ENCODE measurements at regions not wholly inside any gene's neighbourhood (a gene's known extent, or its start where the extent isn't known, plus 50 kb on each side); places are given as distances from the start of the nearest gene placed in this dataset.

DNA sequence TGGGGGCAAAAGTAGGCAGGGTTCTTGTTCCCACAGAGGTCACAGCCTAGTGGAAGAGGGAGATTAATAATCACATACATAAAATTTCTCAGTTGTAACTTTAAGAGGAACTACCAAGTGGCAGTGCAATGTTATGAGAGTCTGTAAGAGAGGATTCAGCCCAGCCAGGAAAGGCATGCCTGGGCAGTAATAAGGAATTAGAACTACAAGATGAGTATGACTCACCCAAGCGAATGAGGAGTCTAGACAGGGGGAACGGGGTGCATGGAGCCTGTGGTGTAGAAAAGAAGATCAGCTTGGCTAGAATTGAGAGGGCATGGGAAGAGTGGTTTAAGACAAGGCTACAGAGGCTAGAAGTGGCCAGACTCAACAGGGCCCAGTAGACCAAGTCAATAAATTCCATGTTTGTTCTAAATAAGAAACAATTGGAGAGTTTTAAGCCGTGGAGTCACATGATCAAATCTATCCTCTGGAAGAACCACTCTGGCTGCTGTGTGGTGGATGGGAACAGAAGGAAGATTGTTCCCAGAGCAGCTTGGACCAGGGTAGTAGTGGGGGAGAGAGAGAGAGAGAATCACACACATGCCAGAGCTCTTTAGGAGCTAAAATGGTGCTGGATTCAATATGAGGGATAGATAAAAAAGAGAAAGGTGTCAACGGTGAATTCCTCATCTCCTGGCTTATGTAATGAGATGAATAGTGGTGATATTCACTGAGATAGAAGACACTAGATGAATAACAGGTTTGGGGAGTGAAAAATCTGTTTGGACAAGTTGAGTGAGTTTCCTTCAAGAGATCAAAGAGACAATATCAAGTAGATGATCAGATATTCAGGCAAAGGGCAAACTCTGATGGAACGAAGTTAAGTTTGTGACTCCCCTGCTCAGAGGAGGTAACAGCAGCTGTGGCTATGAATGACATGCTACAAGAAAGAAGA lies 265.1 kb downstream of the FGFR2 start:
- no peak for DNase-seq (ENCODE audit: low spot score)

DNA sequence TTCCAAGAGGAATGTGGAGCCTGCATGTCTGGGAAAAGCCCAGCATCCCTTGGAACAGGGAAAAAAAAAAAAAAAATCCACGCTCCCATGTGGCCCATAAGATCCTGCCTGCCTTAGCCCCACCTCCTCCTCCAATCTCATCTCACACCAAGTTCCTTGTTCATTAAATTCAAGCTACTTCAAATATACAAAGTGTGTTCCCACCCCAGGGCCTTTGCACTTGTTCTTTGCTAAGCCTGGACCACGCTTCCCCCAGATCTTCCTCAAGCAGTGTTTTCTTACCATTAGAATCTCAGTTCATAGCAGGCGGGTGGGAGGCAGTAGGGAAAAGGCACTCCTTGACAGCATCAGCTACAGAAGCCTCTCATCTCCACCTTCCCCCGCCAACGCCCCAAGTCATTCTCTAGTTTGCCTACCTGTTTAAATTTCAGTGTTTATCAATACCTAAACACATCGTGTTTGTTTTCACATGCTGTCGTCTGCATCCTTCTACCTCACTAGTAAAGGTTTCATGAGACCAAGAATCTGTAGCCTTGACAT lies 262.8 kb downstream of the FGFR2 start:
- no peak for DNase-seq (ENCODE audit: low spot score)

DNA sequence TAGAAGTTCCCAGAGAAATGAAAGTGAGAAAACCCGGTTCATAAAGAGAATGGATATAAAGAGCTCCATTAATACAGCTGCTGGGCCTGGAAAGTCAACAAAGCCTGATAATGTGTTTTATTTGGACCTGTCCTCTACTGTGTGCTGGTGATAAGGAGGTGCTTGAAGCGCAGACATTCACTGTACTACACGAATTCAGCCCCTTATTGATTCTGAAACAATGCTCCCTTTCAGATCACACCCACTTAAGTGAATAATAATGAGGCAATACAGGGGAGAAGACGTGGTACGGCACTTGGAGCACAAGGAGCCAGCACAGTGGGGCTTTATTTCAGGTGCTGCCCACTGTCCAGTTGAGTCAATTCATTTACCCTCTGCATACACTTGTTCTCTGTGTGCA lies 260.8 kb downstream of the FGFR2 start:
- DNase-seq (ENCODE audit: low spot score): no peak

DNA sequence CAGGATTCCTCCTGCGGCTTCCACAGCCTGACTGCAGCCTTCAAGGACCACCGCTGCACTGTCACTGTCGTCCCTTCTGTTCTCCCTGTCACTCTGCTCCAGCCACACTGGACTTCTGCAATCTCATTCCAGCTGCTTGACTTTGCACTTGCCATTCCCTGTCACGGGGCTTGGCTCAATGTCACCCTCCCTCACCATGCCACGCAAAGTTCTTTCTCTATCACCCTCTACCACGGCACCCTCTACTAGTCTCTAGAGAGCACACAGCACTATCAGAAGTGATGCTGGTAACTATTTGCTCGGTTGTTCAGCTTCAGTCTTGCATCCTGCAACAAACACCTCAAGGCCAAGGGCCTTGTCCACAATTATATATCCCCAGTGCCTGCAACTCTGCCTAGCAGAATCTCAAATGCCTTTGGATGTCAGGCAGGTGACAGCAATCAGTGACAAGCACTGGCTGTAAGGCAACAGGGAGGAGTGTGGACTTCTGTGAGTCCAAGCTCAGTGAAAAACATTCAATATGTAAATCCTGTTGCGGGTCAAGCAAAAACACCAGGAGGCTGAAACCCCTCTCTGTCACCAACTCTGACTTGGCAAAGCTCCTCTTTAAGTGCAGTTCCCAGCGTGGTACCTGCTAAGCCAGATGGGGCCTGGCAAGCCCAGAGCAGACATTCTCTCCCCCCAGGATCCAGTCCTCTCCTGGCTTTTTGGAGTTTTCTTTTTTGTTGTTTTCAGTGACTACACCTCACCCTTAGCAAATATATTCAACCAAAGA lies 259.9 kb downstream of the FGFR2 start:
- DNase-seq (ENCODE audit: low spot score): no peak

DNA sequence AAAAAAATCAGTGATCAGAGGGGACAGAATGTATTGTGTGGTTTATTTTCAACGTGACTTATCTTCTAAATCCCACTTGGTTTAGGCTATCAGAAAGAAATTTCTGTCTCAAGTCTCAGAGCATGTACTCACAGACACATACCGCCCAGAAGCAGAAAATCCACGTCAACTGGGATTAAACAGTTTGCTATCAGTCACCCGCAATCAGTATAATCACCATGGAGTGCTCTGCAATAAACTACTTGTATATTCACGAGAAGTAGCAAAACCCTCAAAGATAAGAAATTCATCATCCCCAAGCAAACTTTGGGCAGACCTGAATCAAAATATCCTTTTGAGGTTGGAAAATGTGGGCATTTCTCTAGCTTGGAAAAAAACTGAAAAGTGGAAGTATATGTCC lies 259.1 kb downstream of the FGFR2 start:
- DNase-seq (ENCODE audit: low spot score): no peak

DNA sequence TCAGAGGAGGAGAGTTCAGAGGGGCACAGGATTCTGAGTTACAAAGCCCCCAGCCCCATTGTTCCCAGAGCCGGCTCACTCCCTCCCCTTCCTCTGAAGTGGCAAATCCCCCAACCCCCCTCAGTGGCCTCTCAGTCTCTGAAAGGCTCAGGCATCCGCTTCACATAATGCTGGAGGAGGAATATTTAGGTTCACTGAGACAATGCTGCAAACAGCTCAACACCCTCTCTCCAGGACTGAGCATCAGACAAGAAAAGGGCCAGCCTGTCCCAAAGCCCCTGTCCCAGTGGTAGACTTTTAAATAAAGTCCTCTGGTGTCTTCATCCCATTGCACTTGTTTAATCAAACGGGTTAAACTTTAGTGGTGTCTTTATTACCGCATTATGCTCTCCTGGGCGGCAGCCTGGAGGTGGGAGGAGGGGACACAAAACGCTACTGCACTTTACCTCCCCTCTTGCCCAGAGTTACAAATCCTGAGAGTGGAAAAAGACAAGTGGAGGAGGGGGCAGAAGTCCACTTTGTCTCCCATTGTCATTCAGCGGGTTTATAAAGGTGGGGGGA lies 257.9 kb downstream of the FGFR2 start:
- no peak for DNase-seq (ENCODE audit: low spot score)

DNA sequence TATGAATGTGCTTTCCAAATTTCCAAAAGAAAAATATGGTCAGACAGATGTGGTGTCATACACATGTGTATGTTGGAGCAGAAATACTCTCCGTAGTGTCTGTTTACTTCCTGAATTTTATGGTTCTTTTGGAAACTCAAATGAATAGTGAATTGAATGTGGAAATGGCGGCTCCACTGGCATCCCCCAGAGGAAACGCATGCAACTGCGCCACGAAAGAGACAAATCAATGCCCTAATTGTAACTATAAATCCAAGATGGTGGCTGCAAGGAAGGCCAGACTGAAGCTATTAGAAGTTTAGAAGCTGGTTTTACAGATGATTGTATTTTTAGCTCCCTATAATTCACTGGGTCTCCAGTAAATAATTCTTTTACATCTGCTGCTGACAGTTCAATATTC lies 246.7 kb downstream of the FGFR2 start:
- DNase-seq (ENCODE audit: low spot score): no peak

DNA sequence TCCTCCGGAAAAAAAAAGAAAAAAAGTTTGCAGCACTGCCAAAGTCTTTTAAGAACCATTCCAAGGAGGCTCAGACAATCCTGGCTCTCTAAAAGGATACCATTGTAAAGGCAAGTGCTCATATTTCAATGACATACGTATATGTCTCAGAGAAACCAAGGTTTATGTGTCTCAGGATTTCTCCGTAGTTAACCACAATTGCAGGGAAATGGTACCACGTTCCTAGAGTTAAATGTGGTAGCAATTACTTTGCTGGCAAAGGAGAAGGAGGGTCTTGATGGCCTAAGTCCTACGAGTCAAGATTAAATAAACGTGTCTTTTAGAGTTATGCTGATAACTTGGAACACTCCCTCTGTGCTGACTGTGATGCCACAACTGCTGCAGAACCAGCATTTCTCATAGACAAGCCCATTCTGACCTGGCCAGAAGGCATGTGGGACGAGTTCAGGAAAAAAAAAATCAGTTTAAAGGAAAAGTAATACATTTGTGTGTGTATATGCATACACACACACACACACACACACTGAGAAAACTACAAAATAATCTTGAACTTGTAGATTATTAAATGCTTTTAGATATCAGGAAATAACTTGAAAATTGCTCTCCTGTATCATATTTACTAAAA lies 245.9 kb downstream of the FGFR2 start:
- no peak for DNase-seq (ENCODE audit: low spot score)

DNA sequence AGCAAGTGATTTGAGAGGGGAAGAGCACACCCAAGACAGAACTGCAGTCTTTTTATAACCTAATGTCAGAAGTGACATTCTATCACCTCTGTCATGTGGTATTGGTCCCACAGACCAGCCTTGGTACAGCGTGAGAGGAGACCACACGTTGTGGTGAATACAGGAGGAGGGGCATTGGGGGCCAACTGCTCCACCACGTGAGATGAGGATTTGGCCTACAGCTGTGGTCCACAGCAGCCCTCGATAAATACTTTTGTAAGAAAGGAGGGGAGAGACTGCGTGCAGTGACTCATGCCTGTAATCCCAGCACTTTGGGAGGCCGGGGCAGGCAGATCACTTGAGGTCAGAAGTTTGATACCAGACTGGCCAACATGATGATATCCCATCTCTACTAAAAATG lies 243.1 kb downstream of the FGFR2 start:
- DNase-seq (ENCODE audit: low spot score): no peak

DNA sequence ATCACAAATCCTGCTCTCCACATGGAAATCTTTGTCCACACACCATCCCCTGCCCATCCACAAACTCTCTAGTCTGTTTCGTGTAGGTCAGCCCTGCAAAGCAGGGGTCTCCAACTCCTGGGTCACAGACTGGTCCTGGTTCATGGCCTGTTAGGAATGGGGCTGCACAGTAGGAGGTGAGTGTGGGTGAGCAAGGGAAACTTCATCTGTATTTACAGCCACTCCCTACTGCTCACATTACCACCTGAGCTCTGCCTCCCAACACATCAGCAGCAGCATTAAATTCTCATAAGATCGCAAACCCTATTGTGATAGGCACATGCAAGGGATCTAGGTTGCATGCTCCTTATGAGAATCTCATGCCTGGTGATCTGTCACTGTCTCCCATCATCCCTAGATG lies 242.1 kb downstream of the FGFR2 start:
- no peak for DNase-seq (ENCODE audit: low spot score)

DNA sequence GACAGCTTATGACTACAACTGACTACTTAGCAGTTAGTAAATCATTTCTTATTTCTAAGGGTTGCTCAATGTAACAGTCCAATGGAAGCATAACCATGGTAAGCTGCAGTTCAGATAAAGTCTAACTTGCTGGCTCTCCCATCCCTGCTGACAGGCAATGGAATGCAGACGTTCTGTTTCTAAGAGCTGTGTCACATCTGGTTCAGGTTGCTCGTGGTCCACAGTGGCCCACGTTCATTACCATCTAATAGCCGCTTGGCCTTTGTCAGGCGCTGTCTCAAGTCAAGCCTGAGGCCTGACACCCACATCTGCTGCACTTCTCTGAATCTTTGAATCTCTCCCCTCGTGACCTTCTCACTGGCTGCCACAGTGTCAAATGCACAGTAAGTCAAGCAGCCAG lies 240.8 kb downstream of the FGFR2 start:
- DNase-seq (ENCODE audit: low spot score): no peak

DNA sequence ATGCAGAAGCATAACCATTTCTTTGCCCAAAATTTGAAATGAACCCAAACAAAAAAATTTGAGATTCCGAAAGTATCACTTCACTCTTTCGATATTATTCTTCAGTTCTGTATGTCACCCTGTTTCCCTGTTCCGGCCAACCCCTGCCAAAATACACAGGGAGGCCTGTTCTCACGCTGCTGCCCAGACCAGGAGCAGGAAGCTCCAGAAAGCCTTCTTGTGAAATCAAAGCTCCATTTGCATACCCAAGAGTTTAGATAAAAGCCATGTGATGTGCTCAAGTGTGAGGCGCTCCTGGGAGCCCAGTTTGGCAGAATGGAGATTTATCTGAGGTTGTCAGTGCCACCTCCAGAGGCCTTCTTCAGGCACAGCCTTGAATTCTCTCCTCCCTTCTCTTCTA lies 236.2 kb downstream of the FGFR2 start:
- DNase-seq (ENCODE audit: low spot score): no peak

DNA sequence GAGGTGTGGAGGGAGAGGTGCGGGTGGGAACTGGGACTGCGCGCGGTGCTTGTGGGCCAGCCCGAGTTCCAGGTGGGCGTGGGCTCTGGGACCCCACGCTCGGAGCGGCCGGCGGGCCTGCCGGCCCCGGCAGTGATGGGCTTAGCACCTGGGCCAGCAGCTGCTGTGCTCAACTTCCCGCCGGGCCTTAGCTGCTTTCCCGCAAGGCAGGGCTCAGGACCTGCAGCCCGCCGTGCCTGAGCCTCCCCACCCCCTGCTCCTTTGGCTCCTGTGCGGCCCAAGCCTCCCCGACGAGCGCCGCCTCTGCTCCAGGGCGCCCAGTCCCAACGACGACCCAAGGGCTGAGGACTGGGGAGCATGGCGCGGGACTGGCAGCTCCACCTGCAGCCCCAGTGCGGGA lies 232.7 kb downstream of the FGFR2 start:
- no peak for DNase-seq (ENCODE audit: low spot score)

DNA sequence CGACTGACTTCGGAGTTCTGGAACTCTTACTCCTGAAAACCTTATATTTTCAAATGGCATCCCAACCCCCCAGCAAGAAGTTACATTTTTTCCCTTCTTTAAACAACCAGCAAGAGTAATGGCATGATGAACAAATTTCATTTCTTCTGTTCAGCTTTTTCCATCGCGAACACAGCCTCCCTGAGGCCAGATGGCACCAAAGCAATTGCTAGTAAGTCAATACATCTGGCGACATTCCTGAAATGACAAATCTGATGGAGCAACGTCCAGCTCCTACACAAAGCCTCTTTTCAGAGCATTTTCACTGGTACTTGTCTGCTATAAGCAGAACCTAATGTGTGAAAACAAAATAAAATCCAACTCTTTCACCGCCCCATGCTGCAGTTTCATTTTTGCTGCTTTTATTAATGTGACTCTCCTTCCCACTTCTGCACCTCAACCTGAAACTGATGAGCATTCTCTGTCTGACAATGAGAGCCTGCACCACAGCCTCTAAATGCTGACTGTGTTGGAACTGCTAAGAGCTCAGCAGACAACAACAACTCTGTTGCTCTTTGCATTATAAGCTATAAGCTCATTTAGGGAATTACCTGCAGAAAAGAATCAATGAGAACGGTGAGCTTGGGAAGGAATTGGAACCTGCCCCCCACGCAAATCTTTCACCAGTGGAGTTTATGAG lies 229.8 kb downstream of the FGFR2 start:
- no peak for DNase-seq (ENCODE audit: low spot score)

DNA sequence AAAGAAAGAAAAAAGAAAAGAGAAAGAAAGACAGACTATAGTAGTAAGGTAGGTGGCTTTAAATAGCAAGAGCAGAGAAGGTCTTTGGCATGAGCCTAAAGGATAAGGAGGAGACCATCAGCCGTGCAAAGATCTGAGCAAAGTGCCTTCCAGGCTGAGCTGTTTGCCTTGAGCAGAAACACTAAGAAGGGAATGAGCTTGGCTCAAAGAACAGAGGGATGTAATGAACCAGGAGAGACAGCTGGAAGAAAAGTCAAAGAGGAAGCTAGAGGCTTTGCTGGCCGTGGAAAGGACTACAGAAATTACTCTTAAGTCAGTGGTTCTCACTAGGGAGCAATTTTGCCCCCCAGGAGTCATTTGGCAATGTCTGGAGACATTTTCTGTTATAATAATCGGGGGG lies 228.6 kb downstream of the FGFR2 start:
- no peak for DNase-seq (ENCODE audit: low spot score)

DNA sequence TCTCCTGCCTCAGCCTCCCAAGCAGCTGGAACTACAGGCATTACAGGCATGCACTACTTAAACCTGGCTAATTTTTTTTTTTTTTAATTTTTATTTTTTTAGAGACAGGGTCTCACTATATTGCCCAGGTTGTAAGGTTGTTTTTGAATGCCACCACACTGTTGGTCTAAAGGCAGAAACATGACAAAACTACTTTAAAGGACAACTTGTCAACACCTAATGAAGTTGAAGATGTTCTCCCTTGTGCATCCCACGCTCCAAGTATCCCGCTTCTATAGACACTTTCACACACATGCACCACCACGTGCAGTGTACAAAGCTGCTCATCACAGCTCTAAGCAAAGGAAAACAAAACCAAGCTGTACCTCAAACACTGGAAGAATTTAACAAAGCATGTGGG lies 226.4 kb downstream of the FGFR2 start:
- DNase-seq (ENCODE audit: low spot score): no peak

DNA sequence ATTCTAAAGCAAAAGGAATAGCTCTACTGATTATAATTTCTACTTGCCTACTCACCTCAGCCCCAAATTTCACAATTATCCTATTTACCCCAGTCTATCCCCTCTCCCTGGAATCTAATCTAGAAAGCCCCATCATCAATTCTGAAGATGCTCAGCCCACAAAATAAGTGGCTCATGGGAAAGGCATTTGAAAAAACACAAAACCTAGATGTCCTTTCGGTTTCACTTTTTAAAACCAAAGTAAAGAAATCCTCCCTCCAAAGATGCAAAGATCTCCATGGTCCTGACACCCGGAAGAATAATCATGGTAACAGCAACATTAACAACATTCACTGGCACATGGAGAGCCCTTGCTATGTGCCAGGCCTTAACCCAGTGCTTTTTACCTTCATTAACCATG lies 224.8 kb downstream of the FGFR2 start:
- DNase-seq (ENCODE audit: low spot score): no peak

DNA sequence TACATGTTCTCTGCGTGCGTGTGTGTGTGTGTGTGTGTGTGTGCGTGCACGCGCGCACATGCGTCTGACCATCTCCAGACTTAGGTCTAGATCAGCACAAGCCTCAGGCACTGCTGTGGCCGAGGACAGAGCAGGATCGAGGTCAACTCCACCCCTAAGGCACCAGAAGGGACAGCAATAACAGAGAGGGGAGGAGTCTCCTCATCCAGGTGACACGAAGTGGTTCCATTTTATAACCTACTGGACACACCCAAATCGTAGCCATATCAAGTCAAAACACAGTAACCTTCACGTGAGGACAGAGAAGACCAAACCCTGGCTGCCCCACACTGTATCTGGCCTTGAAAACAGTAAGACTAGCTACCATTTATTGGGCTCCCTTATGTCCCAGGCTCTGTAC lies 224.1 kb downstream of the FGFR2 start:
- no peak for DNase-seq (ENCODE audit: low spot score)

DNA sequence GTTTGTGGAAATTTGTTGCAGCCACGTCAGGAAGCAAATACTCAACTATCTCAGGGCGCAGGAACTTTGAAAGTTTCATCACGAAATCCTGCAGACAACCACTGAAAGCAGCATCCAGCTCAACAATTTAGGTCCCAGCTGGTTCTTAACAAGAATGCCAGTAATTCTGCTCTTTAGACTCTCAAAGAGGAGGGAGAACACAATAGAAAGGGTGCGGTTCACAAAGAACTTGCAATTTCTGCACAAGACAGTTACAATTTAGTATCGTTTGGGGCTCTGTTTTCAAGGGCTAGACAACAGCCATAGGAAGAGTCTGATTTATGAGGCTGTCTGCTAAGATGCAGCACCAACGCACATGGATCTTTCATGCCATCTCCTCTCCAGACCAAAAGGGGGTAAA lies 223.1 kb downstream of the FGFR2 start:
- DNase-seq (ENCODE audit: low spot score): no peak

DNA sequence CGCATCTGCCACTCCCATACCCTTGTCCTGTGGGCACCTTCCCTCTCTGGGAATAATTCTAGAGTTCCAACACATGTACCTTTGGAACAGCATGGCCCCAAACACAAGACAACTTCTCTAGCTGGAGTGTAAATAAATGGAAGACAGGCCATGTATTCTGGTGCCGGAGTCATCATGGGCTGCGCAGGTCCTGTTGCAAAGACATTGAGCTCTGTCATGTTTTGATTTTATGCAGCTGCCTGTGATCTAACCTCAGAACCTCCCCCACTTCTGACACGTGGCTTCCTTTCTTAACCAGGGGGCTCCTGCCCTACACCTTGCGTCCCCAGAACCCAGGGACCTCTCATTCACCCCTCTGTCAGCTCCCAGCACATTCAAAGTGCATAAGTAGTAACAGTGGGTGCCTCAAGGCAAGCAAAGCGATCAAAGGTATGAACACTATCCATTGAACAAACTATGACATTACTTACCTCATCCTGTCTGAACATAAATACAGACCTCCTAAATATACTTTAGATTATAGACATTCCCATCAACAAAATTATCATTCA lies 219.9 kb downstream of the FGFR2 start:
- no peak for DNase-seq (ENCODE audit: low spot score)

DNA sequence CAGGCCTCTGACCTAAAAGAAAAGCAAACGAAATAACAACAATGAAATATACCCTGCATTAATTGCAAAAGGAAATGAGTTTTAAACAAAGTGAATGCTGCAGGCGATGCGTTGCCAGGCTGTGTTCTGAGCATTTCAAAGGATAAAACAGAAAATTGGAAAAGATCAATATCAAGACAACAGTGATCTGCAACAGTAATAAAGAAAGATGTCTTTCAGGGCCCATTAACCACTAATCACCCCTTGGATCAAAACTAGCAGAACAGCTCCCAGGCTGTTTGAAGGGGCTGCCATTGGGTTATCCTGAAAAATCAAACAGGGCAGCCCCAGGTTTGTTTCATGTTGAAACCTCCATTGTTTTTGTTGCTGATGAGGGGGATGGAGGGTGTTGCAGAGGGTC lies 219.2 kb downstream of the FGFR2 start:
- no peak for DNase-seq (ENCODE audit: low spot score)

DNA sequence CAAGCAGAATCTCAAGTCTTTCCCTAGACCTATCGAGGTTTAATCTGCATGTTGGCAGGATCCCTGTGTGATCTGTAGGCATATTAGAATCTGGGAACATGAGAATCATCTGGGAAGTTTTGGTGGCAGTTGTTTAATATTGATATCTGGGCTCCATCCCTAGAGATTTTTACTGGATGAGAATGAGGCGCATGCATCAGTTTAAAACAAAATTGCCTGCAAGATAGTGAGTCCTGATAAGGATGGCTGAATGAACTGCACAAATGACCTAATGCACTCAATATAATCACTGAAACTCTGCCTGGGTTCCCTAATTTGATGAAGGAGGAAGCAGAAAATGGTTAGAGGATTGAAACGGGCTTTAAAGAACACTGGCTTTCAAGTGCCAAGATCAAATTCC lies 218.0 kb downstream of the FGFR2 start:
- DNase-seq (ENCODE audit: low spot score): no peak
